ENCODE measurements at regions not wholly inside any gene's neighbourhood (a gene's known extent, or its start where the extent isn't known, plus 50 kb on each side); places are given as distances from the start of the nearest gene placed in this dataset.

DNA sequence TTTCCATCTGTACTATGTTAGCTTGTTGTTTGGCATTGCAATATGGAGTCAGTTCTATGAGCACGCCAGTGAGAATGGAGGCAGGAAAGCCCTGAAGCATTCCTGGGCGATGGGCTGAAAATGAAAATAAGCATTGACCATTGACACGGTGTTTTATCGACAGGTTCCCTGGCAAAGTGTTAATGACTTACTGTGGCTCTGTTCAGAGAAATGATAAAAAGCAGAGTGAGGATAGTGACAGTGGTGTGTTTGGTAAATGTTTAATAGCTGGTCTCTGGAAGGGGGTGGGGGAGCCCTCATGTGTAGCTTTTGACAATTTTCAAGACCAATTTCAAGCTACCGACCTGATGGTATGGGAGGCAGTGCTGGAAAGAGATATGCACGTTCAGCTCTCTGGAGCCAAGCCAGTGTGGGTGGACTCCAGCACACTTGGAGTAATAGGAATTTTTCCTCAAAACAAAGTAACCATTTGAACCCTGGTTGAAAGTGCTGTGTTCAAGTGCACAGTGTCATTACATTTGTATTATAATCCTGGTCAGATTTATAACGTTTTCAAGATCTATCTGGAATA lies 341.7 kb upstream of the ROBO2 start:
- DNase-seq (ENCODE audit: low spot score): no peak

GRCh38 chr3:76699846-76700245 lies 340.1 kb upstream of the ROBO2 start:
- DNase-seq (ENCODE audit: low spot score): no peak

- no peak for DNase-seq (ENCODE audit: low spot score)
These were observed 339.6 kb upstream of the ROBO2 start for GRCh38 chr3:76700323-76700722.

- DNase-seq (ENCODE audit: low spot score): no peak
These were observed 337.2 kb upstream of the ROBO2 start for GRCh38 chr3:76702676-76703075.

DNA sequence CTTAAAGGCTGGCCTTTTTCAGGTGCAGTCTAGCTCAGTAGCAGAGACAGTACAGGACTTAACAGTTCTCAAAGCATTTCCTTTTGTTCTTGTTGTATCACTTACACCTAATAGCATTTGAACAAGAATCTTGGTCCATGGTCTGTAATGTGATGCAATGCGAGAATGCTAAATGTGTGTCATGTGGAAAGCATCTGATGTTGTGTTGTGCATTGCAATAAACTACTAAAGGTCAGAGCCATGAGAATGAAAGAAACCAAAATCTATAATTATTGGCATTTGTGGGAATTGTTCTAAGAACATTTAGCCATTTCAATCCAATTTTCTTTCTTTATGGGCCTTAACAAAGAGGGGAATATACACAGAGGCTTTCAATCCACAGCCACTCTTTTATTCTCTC lies 324.5 kb upstream of the ROBO2 start:
- DNase-seq (ENCODE audit: low spot score): no peak

DNA sequence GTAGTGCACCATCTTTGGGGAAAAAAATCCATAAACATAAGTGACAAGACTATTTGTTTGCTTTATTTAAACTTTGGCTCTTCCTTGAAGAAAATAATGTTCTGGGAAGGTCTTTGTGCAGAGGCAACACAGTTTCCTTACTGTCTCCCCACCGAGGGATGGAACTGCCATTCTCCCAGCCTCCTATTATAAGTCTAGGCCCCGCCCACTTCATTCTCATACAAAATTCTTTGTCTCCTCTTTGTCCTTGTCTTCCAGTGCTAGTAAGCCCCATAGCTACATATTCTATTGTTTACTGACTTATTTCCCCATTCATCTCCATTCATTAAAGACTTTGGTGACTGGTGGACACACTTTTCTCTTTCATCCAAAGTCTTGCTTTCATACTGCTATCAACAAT lies 316.5 kb upstream of the ROBO2 start:
- DNase-seq (ENCODE audit: low spot score): no peak

DNA sequence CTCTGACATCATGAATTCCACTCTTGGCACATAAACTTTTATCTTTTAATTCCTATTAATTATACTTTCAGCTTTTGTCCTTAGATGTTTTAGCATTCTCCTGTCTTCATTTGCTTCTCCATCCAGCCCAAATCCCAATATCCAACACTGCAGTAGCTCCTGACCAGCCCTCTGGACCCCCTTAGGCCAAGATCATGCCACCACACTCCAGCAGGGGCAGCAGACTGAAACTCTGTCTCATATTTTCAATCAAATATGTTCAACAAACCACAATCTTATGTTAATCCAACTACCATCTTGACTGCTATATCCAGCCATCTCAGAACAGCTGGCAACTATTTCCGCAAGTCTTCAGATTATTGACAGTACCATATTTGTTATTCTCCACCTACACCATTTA lies 315.8 kb upstream of the ROBO2 start:
- DNase-seq (ENCODE audit: low spot score): no peak

DNA sequence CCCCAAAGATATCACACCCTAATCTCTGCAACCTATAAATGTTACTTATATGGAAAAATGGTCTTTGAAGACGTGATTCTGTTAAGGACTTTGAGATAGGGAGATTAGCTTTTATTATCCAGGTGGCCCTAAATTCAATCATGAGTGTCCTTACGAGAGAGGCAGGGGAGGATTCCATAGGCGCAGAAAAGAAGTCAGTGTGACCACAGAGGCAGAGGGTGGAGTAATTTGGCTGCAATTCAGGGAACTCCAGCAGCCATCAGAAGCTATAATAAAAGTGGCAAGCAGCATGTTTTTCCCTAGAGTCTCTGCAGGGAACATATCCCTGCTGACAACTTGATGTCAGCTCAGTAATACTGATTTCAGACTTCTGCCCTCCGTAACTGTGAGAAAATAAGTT lies 315.2 kb upstream of the ROBO2 start:
- no peak for DNase-seq (ENCODE audit: low spot score)

DNA sequence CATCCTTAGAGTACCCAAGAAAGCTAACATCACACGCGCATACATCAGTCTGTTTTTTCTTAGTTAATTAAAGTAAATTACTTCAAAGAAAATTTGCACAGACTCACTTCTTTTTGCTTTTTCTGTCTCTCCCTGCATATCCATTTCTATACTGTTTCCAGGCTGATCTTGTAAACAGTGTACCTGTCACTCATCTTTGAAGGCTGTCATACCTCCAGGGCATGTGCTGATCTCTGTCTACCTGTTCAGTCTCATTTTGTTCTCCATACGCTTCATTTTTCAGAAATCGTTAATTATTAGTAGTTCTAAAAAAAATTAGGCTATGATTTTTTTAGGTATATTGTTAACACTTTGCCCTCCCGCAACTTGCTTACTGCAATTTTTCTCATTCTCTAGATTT lies 313.9 kb upstream of the ROBO2 start:
- DNase-seq (ENCODE audit: low spot score): no peak

DNA sequence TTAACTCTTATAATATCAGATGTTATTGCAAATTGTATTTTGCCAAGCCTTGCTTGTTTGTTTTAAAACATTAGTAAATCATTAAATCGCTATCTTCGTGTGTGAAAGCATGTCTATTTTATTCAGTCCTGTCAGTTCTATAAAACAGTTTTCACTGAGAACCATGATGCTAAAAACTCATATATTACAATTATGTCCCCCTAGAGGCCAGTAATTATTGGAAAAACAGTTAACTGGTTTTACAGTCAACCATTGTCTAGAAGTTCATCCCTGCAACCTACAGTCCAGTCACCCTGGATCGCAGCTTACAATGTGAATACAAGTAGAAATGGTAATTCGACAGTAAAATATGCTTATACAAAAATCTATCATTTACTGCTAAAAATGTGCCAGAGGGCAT lies 311.5 kb upstream of the ROBO2 start:
- DNase-seq (ENCODE audit: low spot score): no peak

GRCh38 chr3:76731471-76731870 lies 308.4 kb upstream of the ROBO2 start:
- no peak for DNase-seq (ENCODE audit: low spot score)

- no peak for DNase-seq (ENCODE audit: low spot score)
These were observed 306.7 kb upstream of the ROBO2 start for GRCh38 chr3:76733073-76733759.

DNA sequence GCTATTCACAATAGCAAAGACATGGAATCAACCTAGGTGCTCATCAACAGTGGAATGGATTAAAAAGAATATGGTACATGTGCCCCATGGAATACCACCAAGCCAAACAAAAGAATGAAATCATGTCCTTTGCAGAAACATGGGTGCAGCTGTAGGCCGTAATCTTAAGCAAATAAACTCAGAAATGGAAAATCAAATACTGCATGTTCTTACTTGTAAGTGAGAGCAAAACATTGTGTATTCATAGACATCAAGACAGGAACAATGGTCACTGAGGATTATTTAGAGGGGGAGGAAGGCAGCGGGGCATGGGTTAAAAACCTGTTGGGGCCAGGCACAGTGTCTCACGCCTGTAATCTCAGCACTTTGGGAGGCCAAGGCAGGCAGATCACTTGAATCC lies 304.7 kb upstream of the ROBO2 start:
- DNase-seq (ENCODE audit: low spot score): no peak

- DNase-seq (ENCODE audit: low spot score): no peak
These were observed 286.3 kb upstream of the ROBO2 start for GRCh38 chr3:76753599-76753998.

DNA sequence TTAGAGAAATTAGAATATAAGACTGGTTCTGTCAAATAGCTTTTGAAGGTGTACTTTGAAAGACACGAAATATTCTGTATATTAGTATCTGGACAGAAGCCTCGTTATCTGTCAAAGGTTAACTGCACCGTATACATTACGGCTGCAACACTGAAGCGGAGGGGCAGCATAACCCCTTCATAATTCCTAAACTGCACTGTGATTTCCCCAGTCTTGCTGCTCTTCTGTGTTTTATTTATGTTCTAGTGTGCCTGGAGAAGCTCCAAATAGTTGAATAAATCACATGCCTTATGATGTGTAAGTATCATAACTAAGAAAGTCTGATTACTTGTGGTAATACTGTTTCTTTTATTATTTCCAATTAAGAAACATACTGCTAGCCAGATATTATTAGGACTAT lies 285.7 kb upstream of the ROBO2 start:
- DNase-seq (ENCODE audit: low spot score): no peak

- DNase-seq (ENCODE audit: low spot score): no peak
These were observed 283.3 kb upstream of the ROBO2 start for GRCh38 chr3:76756577-76756976.

- no peak for DNase-seq (ENCODE audit: low spot score)
These were observed 279.6 kb upstream of the ROBO2 start for GRCh38 chr3:76760336-76760735.

GRCh38 chr3:76765511-76765910 lies 274.4 kb upstream of the ROBO2 start:
- no peak for DNase-seq (ENCODE audit: low spot score)

DNA sequence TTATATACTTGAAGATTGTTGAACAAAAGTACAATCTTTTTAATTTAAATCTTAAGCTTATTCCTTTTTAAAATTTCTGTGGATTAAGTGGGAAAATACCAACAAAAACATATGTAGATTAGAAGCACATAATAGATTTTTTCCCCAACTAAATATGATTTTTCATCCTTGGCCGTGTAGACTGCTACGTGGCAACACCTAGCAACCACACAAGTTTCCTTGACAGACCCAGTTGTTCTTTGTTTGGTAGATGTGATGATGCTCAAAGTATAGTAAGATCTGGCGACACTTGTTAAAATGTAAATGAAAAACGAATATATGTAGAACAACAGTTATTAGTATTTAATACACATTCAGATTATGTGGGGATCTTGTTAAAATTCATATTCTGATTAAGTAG lies 271.0 kb upstream of the ROBO2 start:
- DNase-seq (ENCODE audit: low spot score): no peak

- no peak for DNase-seq (ENCODE audit: low spot score)
These were observed 263.0 kb upstream of the ROBO2 start for GRCh38 chr3:76776927-76777326.

DNA sequence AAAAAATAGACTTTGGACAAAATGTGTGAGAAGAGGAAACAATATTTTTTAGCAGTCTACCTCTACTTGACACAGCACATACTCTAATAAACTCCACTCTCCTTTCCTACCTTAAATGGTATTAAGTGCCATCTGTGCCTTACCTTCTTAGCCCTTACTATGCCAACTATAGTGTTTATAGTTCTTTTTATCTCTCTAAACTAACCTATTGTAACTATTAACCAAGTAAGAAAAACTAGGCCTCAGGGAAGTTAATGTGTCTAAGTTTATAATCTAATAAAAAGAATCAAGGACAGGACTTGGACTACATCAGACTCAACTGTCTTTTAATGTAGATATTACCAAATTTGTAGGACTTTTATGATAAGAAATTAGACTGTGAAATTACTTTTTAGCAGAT lies 251.7 kb upstream of the ROBO2 start:
- DNase-seq (ENCODE audit: low spot score): no peak

DNA sequence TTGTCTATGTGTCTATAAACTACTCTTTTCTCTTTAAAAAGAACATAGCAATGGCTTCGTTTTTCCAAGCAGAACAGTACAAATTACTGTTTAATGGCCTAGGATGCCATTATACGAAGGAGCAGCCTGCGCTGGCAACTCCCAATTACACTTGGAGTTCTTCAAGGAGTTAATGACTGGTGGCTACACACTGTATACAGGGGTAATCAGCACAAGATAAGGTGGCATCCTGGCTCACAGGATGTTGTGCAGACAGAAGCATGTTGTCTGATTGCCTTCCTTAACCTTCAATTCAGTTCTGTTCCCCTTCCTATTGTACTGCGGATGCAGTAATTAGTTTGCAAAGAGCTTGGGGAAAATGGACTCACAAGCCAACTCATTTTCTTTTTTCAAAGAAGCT lies 250.7 kb upstream of the ROBO2 start:
- no peak for DNase-seq (ENCODE audit: low spot score)

- no peak for DNase-seq (ENCODE audit: low spot score)
These were observed 228.5 kb upstream of the ROBO2 start for GRCh38 chr3:76811418-76811817.

- no peak for DNase-seq (ENCODE audit: low spot score)
These were observed 227.2 kb upstream of the ROBO2 start for GRCh38 chr3:76812649-76813242.
